ENCODE measurements at regions not wholly inside any gene's neighbourhood (a gene's known extent, or its start where the extent isn't known, plus 50 kb on each side); places are given as distances from the start of the nearest gene placed in this dataset.

- TF ChIP-seq PATZ1 (CRISPR knock-in tag; IDR thresholded peaks at IDR 0.05; ENCODE audit: borderline replicate concordance) (no peak), GLIS3 (CRISPR knock-in tag; IDR thresholded peaks at IDR 0.05) (no peak), ARNTL (CRISPR knock-in tag; IDR thresholded peaks at IDR 0.05; ENCODE audit: borderline replicate concordance, low read depth) (no peak), ZNF70 (CRISPR knock-in tag; IDR thresholded peaks at IDR 0.05) (no peak), TSHZ2 (CRISPR knock-in tag; IDR thresholded peaks at IDR 0.05) (no peak), ISL1 (CRISPR knock-in tag; IDR thresholded peaks at IDR 0.05) (no peak), CSRNP3 (CRISPR knock-in tag; IDR thresholded peaks at IDR 0.05) (no peak), ZC3H10 (CRISPR knock-in tag; IDR thresholded peaks at IDR 0.05) (no peak), CSDC2 (CRISPR knock-in tag; IDR thresholded peaks at IDR 0.05) (no peak)
Observed at GRCh38 chr9:16985559-16986348, 115.3 kb upstream of the BNC2 start.
